GM12878 (cell line): ENCODE measurements at regions not wholly inside any gene's neighbourhood (a gene's known extent, or its start where the extent isn't known, plus 50 kb on each side); places are given as distances from the start of the nearest gene placed in this dataset.

Experiments used
- CBFB ChIP-seq: IDR thresholded peaks from 2 replicates; pipeline ENCODE4 v1.6.1; 2016; ENCODE audit warnings: antibody characterized with exemption, low read depth
- CHD1 ChIP-seq: IDR thresholded peaks from 2 replicates; pipeline ENCODE4 v1.6.1; 2012; ENCODE audit warnings: low read depth, low read length, improper control_type of control experiment
- EGR1 ChIP-seq, 2 experiments: IDR thresholded peaks; 1 replicate in 1 of 2; 2 replicates in 1 of 2; pipeline ENCODE4 v1.6.1; 2011 to 2012; ENCODE audit warnings: low read depth in 2 of 2, low read length in 2 of 2, borderline replicate concordance in 1 of 2, mild to moderate bottlenecking in 1 of 2, moderate library complexity in 1 of 2
- POLR2A ChIP-seq: IDR thresholded peaks from 2 replicates; pipeline ENCODE4 v1.6.1; 2011; ENCODE audit warnings: low read depth, mild to moderate bottlenecking, low read length
- RFX5 ChIP-seq: IDR thresholded peaks from 2 replicates; pipeline ENCODE4 v1.6.1; 2011; ENCODE audit warnings: low read depth, low read length, improper control_type of control experiment
- SIN3A ChIP-seq: IDR thresholded peaks from 2 replicates; pipeline ENCODE4 v1.6.1; 2012; ENCODE audit warnings: low read depth, low read length, improper control_type of control experiment
- TAF1 ChIP-seq: IDR thresholded peaks from 2 replicates; pipeline ENCODE4 v1.6.1; 2011; ENCODE audit warnings: mild to moderate bottlenecking, low read depth, low read length, borderline replicate concordance
- TCF12 ChIP-seq: IDR thresholded peaks from 2 replicates; pipeline ENCODE4 v1.6.1; 2011; ENCODE audit warnings: low read depth, mild to moderate bottlenecking, low read length
- TCF3 ChIP-seq: IDR thresholded peaks from 2 replicates; pipeline ENCODE4 v1.6.1; 2012; ENCODE audit warnings: low read depth, mild to moderate bottlenecking, low read length, borderline replicate concordance; ENCODE audit not compliant: insufficient read depth
- ZNF274 ChIP-seq: IDR thresholded peaks from one replicate; pipeline ENCODE4 v1.8.0; 2011; ENCODE audit not compliant: insufficient read length, insufficient read depth
- ZZZ3 ChIP-seq: IDR thresholded peaks from 2 replicates; pipeline ENCODE4 v1.6.1; 2011; ENCODE audit warnings: low read depth; ENCODE audit not compliant: control insufficient read depth, insufficient read length
- TF ChIP-seq, protein P1 (sequence below): fragments of 450-650 bp; IDR thresholded peaks from 2 replicates; pipeline ENCODE4 v1.6.1; 2016; ENCODE audit warnings: mild to moderate bottlenecking
- TF ChIP-seq, protein P2 (sequence below), 3 experiments: IDR thresholded peaks in 2 of 3; conservative IDR thresholded peaks in 1 of 3; 2 replicates each; pipeline ENCODE4 v1.5.1; 2011; ENCODE audit warnings: low read depth in 3 of 3, low read length in 3 of 3, mild to moderate bottlenecking in 3 of 3, control low read depth in 2 of 3, moderate library complexity in 2 of 3, inconsistent platforms in 1 of 3, mixed read lengths in 1 of 3; ENCODE audit not compliant: control insufficient read depth in 2 of 3, insufficient read depth in 1 of 3; ENCODE audit errors: extremely low read depth in 1 of 3
- TF ChIP-seq, protein P3 (sequence below): IDR thresholded peaks from 2 replicates; pipeline ENCODE4 v1.6.1; 2011; ENCODE audit warnings: low read depth, mild to moderate bottlenecking, low read length, moderate library complexity, borderline replicate concordance; ENCODE audit errors: extremely low read depth

DNA sequence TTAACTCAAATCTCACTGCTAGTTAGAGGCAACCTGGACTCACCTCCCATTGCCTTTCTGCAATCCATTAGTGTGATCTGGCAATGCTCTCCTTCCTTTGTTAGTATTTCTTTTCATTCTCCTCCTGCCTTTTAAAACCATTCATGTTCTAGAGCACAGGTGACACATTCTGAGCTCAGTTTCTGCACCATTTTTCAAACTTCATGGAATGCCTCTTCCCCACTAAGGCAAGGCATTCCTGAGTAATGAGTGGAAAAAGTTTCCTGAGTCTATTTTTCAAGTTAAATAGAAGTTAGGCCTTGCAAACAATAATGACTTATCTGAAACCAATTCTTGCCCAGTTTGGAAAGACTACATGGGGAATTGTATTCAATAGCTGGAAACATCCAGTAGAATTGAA is 1001.8 kb downstream of the BCL11B start:
- no peak for TF ChIP-seq EGR1 (IDR thresholded peaks at IDR 0.05; ENCODE audit: borderline replicate concordance in 1 of 2, low read depth in 2 of 2, low read length in 2 of 2)
- TF ChIP-seq SIN3A: no peak
- no peak for TF ChIP-seq TAF1
- TF ChIP-seq ZNF274: no peak
- TF ChIP-seq, protein P1, sequence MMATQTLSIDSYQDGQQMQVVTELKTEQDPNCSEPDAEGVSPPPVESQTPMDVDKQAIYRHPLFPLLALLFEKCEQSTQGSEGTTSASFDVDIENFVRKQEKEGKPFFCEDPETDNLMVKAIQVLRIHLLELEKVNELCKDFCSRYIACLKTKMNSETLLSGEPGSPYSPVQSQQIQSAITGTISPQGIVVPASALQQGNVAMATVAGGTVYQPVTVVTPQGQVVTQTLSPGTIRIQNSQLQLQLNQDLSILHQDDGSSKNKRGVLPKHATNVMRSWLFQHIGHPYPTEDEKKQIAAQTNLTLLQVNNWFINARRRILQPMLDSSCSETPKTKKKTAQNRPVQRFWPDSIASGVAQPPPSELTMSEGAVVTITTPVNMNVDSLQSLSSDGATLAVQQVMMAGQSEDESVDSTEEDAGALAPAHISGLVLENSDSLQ: no peak
- TF ChIP-seq, protein P2, sequence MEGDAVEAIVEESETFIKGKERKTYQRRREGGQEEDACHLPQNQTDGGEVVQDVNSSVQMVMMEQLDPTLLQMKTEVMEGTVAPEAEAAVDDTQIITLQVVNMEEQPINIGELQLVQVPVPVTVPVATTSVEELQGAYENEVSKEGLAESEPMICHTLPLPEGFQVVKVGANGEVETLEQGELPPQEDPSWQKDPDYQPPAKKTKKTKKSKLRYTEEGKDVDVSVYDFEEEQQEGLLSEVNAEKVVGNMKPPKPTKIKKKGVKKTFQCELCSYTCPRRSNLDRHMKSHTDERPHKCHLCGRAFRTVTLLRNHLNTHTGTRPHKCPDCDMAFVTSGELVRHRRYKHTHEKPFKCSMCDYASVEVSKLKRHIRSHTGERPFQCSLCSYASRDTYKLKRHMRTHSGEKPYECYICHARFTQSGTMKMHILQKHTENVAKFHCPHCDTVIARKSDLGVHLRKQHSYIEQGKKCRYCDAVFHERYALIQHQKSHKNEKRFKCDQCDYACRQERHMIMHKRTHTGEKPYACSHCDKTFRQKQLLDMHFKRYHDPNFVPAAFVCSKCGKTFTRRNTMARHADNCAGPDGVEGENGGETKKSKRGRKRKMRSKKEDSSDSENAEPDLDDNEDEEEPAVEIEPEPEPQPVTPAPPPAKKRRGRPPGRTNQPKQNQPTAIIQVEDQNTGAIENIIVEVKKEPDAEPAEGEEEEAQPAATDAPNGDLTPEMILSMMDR (IDR thresholded peaks at IDR 0.05 in 2 of 3, conservative IDR thresholded peaks at IDR 0.05 in 1 of 3; ENCODE audit: control insufficient read depth in 2 of 3, extremely low read depth in 1 of 3, insufficient read depth in 1 of 3, low read depth in 3 of 3, low read length in 3 of 3): no peak
- no peak for TF ChIP-seq POLR2A
- TF ChIP-seq, protein P3, sequence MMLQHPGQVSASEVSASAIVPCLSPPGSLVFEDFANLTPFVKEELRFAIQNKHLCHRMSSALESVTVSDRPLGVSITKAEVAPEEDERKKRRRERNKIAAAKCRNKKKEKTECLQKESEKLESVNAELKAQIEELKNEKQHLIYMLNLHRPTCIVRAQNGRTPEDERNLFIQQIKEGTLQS: no peak
- TF ChIP-seq CHD1: no peak
- TF ChIP-seq CBFB: no peak
- no peak for TF ChIP-seq ZZZ3
- TF ChIP-seq TCF12: no peak
- TF ChIP-seq RFX5: no peak
- no peak for TF ChIP-seq TCF3
